ENCODE measurements at regions not wholly inside any gene's neighbourhood (a gene's known extent, or its start where the extent isn't known, plus 50 kb on each side); places are given as distances from the start of the nearest gene placed in this dataset.
"Not testable (repeated sequence)": the region's sequence is repeated elsewhere in the genome, so short reads cannot be mapped to it uniquely, and the experiment has no call there.

DNA sequence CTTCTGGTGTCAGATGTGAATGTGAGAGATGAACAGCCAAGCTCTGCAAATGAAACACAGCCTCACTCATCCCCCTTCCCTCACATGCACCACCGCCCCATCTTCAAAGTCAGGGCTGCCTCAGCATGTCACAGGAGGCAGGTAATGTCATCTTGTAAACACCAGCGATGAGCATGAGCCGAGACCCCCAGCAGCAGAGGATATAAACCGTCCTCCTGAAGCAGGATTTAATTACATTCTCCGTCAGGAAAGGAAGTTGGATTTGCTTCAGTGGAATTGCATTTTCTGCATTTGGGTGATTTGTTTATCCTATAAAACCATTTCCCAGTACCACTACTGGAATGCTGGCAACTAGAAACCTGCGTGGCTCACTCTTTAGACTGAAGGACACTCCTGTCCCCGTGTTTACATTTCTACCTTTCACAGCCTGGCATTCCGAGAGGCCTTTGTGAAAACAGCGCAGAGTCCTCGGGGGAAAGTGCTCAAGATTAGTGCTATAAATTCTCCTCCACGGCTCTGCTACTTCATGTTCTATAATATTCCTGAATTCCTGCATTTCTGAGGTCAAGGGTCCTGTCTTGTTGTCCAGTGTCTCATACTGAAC, 619.2 kb downstream of the IRS1 start:
- DNase-seq (ENCODE audit: low read depth in 2 of 3, low spot score in 2 of 3): no peak

DNA sequence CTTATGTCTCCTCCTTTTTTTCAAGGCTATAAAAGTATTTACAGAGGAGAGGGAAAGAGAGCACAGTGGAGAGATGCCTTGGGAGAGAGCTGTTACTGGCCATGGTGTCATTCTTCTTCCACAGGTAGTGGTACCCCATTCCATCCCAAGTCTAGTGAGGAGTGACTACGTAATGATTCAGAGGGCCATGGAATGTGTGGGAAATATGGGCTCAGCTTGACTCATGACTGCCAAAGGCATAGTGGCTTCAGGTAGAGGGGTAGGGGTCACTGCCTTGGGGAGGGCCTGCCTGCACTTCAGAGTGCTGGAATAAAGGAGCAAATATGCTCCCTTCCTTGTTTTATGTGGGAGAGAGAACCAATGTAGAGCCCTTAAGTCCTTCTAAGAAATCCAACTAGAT, 620.6 kb downstream of the IRS1 start:
- DNase-seq (ENCODE audit: low read depth in 2 of 3, low spot score in 2 of 3): no peak

DNA sequence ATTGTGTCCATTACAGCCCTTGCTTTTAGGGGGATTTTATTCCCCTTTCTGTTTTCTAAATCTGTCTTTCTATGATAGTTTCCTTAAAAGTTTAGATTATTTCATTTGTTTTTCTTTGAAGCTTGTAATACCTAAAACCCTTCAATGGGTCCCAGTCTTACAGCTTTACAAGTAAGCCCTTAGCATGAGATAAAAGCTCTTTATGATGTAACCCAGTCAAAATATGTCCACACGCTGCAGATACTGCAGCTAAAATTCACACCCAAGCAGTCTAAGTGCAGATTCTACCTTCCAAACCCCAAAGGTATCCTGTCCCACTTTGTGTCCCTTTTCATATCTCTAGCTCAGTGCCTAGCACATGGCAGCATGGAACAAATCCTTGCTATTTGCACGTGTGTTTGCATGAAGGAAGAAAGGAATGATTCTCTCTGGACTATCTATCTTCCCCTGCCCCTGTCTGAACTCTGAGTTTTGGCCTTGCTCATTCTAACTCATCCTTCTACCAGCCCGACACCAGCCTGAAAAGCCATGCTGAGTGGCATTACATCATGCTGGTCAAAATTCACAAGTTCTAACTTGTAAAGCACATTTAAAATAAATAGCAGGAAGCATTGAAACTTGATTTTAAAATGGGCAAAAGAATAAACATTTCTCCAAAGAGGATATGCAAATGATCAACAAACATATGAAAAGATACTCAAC, 623.2 kb downstream of the IRS1 start:
- DNase-seq (ENCODE audit: low read depth in 2 of 3, low spot score in 2 of 3): no peak

DNA sequence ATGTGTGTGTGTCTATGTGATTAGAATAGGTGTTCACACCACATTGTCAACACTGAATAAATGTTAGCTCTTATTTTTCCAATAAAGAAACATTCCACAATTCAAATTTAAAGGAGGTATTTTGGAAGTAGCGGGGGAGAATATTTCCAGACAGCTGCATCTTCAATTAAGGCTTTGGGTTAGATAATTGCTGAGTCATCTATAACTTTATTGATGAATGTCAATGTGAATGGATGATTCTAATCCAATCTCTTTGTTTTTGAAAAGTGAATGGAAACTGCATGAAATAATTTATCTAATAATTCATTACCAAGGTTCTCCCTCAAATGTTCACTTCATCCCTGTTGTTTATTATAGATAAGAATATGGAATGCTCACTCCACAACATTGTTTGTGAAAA, 625.2 kb downstream of the IRS1 start:
- no peak for DNase-seq (ENCODE audit: low read depth in 2 of 3, low spot score in 2 of 3)

DNA sequence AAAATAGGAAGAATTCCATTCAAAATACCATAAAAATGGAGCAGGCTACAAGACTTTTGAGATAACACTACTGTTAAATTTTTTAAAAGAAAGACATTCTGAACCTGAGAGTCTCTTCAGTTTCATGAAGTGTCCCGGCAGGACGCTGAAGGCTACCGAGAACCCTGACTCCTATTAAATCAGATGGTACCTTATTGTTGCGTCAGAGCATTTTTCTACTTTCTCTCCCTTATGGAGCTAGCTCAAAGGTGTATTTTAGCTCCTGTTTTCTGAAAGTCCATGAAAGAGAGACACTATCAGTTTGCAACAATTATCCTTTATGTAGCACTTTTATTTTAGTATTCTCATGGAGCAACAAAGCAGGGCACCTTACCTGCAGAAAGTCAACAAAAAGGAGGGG, 626.7 kb downstream of the IRS1 start:
- no peak for DNase-seq (ENCODE audit: low read depth in 2 of 3, low spot score in 2 of 3)

DNA sequence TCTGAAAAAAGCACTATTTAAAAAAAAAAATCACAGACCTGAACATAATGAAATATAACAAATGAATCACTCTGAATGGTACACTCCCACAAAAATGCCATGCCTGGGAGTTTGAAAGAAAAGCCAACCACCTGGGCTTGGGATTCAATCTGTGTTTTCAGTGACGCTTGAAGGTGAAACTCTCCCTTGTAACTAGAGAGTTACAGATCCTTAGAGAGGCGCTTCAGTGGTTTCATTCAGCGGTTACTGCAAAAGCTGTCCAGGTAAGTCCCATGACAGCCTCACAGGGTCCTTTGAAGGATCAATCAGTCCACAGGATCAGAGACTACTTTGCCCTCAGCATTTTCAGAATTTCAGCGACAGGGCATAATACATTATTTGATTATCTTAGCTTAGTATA, 627.3 kb downstream of the IRS1 start:
- no peak for DNase-seq (ENCODE audit: low read depth in 2 of 3, low spot score in 2 of 3)

DNA sequence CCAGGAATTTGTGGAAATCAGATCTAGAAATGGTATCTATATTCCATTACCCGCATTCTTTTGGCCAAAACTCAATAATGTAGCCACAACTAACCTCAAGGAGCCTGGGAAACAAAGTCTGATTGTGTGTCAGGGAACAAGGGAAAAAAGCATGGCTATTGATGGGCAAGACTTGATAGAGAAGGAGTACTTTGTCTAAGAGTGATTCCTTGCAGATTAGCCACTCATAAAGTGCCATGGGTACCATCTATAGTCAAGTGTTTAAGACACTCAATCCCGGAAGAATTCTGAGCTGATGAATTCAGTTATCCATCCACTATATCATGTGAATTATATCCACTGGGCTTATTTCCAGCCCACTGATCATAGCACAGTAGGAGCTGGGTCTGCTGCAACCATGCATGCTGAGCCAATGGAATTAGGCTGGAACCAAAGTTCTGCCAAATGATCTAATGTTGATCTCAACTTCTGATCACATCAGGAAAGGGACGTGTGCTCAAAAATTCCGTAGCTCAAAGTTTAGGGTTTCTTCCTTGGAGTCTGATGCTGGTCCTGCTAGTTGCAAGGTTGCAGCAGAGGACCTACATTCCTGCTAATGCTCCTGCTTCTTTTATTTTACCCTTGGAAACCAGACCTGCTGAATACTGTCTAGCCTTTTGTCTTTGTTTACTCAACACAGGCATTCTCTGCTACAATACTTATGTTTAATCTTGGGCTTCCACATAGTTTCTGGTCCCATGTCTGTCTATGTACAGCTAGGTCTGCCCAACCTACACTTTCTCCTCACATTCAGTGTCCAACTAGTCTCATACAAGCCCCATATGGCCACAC, 629.7 kb downstream of the IRS1 start:
- DNase-seq (ENCODE audit: low read depth in 2 of 3, low spot score in 2 of 3): no peak

DNA sequence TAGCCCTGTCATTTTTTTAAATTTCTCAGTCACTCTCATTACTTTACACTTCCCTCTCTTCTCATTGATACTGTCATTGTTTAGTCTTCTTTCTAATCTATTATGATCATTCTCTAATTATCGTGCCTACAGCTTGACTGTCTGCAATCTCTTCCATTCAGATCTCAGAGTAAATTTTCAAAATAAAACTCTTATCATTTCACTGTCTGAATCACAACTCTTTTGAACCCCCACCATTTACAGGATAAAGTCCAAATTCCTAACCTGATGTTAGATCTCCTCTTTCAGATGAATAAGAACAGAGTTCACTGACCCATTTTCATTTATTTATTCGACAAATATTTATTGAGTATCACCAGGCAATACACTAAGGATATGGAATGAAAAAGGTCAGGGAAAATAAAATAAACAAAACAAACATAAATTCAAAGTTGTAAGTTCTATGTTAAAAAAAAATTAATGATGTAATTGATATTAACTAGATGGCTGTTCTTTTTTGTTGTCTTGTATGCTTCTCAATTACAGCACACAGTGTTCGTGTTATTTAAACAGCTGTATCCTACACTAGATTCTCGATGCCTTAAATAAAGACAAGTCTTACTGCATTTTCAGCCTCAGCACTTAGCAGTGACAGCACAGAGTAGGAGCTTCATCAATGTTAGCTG, 631.0 kb downstream of the IRS1 start:
- no peak for DNase-seq (ENCODE audit: low read depth in 2 of 3, low spot score in 2 of 3)

DNA sequence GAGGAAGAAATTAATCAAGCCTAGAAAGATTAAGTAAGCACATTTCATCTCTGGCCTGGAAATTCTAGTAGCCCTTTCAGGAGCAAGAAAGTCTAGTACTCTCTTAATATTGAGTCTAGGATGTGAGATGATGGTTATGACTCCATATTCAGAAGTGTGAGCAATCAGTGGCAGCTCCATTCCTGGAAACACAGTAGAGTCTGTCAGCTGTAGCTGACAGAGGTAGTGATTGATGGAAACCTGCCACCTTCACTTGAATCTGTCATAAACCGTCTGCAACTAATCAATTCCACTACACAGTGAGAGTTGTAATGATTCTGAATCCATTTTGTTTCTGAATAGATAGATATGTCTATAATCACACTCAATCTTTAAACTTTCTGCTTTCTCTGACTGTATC, 635.1 kb downstream of the IRS1 start:
- no peak for DNase-seq (ENCODE audit: low read depth in 2 of 3, low spot score in 2 of 3)

DNA sequence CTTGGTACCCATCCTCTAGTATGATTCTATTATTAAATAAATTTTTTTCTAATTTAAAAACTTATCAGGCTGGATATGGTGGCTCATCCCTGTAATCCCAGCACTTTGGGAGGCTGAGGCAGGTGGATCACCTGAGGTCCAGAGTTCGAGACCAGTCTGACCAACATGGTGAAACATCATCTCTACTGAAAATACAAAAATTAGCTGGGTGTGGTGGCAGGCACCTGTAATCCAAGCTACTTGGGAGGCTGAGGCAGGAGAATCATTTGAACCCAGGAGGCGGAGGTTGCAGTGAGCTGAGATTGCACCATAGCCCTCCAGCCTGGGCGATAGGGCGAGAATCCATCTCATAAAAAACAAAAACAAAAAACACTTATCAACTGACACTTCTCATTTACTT, 639.0 kb downstream of the IRS1 start:
- DNase-seq (ENCODE audit: low read depth in 2 of 3, low spot score in 2 of 3): not testable (repeated sequence)

DNA sequence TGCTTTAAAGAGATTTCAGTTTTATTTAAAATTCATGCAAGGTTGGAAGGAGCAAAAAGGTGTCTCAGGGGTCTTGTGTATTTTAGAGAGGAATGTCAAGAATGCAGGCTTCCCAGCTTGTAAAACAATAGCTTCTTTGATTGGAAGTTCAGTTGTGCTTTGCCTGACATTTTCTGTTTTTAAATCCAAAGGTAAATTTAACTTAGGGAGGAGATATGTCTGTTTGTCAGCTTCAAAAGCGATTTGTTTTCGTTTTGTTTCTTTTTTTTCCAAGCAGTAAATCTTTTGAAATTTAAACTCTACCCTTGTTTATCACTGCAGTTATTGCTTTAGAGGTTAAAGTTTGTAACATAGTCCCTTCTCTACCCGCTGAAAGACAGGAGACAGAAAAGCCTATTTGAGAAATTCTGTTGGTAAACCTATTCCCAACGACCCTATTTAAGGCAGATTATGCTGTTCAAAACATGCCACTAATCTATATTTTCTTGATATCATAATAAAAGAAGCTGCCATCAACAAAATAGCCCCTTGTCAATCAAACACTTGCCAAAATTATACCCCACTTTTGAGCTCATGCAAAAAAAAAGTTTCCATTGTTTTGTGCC, 639.6 kb downstream of the IRS1 start:
- no peak for DNase-seq (ENCODE audit: low read depth in 2 of 3, low spot score in 2 of 3)

DNA sequence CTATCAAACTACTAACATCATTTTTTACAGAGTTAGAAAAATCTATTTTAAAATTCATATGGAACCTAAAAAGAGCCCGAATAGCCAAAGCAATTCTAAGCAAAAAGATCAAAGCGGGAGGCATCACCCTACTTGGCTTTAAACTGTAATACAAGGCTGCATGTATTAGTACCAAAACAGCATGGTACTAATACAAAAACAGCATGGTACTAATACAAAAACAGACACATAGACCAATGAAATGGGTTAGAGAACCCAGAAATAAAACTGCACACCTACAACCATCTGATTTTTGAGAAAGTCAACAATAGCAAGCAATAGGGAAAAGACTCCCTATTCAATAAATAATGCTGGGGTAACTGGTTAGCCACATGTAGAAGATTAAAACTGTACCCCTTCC, 640.7 kb downstream of the IRS1 start:
- no peak for DNase-seq (ENCODE audit: low read depth in 2 of 3, low spot score in 2 of 3)

DNA sequence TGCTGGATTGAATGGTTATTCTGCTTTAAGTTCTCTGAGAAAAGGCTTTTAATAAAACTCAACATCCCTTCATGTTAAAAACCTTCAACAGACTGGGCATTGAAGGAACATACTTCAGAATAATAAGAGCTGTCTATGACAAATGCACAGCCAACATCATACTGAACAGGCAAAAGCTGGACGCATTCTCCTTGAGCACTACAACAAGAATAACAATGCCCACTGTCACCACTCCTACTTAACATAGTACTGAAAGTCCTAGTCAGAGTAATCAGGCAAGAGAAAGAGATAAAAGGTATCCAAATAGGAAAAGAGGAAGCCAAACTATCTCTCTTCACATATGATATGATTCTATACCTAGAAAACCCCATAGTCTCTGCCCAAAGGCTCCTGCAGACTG, 641.4 kb downstream of the IRS1 start:
- DNase-seq (ENCODE audit: low read depth in 2 of 3, low spot score in 2 of 3): no peak

DNA sequence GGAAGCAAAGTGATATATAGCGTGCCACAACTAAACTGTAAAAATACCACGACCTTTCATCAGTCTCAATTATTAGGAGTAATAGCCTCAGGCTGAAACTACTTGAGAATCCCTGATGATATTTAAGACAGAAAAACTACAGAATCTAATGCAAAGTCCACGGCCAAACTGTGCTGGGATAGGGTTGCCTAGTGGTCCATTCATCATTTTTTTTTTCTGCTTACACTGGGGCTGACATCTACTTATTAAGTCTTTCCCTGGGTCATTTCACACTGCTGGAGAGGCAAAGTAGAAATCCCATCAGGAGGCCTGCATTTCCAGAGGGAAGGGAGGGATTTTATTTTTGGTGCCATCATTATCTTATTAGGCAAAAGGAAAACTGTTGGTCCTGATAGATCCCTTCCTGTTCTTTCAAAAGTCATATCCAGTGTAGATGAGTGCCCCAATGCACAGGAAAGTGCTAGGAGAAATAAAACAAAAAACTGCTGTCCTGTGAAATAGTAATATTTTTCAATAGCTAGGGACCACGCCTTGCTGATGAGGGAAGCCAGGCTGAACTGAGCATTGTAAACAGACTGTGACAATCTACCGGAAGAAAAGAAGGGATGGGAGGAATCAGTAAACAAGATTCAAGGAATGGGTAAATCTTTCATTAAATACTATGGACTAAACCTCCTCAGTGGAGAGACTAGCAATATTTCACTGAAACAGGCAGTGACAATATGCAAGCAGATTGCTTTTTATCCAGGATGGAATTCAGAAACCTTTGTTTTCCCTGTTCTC, 644.3 kb downstream of the IRS1 start:
- DNase-seq (ENCODE audit: low read depth in 2 of 3, low spot score in 2 of 3): no peak

DNA sequence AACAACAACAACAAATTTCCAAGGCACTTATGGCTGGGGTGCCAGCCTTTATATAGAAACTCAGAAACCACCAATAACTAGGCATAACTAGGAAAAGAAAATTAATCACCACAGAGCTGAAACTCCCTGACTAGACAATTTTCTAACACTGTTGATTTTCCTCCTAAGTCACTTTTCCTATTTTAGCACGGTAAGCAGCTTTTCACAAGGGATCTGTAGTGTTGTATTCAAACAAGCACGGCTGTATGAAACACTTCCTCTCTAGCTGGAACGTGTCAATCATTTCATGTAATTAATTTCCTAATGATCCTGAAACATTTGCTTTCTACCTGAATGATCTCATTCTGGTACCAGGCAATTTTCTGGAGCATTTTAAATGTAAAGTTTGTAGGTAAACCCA, 645.0 kb downstream of the IRS1 start:
- no peak for DNase-seq (ENCODE audit: low read depth in 2 of 3, low spot score in 2 of 3)

DNA sequence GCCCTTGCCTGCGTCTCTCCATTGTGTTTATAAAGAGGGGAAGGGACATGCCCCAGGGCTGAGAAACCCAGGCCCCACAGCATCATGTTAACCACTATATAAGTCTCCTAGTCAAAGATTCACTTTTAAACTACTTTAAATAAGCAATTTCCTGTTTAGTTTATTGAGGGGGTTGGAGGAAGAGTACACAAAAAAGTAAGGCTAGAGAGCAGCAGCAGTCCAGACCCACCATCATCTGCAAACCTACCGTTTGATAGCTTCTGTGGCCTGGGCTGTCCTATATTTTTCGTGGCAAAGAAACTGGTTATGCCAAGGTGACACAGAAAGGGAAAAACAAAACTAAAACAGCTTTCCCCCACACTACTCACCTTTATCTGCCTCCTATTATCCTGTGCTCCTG, 646.1 kb downstream of the IRS1 start:
- no peak for DNase-seq (ENCODE audit: low read depth in 2 of 3, low spot score in 2 of 3)

DNA sequence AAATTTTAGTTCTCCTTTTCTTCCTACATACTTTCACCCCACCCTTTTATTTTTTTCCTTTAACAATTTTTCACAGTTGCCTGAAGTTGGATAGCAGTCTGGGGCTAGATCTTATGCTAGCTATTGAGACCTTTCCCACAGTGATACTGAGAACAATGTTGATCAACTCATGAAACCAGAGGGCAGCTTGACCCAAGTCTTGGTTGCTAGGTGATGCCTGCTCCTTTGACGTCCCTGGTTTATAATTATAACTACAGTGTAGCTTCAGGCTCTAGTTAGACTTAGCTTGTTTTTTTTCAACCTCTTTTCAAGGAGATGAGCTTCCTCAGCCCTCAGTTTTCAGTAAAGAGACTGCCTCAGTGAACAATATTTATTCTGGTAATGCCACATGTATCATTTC, 648.5 kb downstream of the IRS1 start:
- DNase-seq (ENCODE audit: low read depth in 2 of 3, low spot score in 2 of 3): no peak

DNA sequence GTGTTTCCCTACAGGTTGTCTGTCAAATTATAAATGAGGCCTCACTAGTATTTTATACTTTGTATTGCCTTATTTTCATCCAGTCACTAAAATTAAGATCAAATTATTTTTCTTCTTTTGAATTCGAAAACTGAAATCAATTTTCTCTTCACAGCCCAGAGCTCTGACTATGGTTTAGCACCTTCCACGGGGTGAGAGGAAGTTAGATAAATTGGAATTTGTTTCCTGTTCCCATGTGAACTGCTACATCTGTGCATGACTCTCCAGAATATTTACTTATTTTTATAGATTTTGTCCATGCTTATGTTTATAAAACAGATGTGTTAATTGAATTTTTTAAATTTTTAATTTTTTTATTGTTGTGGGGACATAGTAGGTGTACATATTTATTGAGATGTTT, 656.5 kb downstream of the IRS1 start:
- no peak for DNase-seq (ENCODE audit: low read depth in 2 of 3, low spot score in 2 of 3)

DNA sequence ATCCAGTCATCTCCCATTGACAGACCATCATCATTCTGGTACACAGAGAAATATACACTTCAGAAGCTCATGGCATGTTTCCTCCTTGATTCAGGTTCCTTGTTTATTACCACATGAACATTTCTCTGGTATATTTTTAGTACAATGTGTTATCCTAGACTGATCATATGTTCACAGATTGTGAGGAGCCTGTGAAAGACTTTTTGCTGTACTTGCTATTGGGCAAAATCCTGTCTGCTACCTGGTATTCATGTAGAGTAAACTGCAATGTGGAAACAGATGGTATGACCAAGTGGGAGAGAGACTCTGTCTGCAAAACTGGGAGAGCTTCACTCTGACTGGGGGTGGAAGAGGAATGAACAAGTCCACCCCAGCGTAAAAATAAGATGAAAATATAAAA, 657.2 kb downstream of the IRS1 start:
- no peak for DNase-seq (ENCODE audit: low read depth in 2 of 3, low spot score in 2 of 3)

DNA sequence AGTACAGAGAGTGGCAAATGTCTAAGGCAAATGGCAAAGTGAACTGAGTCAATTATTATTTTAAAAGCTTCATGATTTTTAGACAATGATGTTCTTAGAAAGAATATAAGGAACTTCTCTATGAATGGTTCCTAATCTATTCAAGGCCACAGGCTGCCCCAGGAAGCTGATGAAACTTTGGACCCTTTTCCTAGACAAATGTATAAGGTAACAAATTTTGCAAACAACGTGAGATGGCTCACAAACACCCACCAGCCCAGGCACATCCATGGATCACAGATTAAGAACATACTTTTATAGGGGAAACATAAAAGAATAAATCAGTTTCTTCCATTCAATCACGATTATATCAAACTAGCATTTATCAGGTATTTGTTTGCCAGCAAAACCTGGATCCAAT, 659.0 kb downstream of the IRS1 start:
- no peak for DNase-seq (ENCODE audit: low read depth in 2 of 3, low spot score in 2 of 3)

DNA sequence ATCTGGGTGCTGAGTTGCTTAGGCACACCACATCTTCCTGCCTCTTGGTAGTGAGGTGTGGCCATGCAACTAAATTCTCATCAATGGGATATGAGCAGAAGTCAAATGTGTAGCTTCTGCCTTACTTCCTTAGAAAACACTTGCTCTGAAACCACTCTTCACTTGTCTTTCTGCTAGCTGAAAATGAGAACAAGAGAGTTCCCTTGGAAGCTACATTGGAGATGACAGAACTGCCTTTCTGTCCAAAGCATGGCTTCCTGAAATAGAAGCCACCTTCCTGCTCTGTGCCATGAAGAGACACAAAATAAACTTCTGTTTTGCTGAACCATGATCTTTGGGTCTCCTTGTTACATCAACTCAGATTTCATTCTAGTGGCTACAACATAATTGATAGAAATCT, 659.9 kb downstream of the IRS1 start:
- no peak for DNase-seq (ENCODE audit: low read depth in 2 of 3, low spot score in 2 of 3)
